HCT116 (cell line): ENCODE measurements at regions not wholly inside any gene's neighbourhood (a gene's known extent, or its start where the extent isn't known, plus 50 kb on each side); places are given as distances from the start of the nearest gene placed in this dataset.

Experiments used
- ATAC-seq: fragments of 200-7000 bp; cut with Tn5 transposase; 2 replicates; pipeline ENCODE4 v1.9.1; 2020; ENCODE audit warnings: mild to moderate bottlenecking, moderate library complexity
- BruUV-seq: library from RNA; stranded (reverse); fragments of 400-500 nt; replicated peaks from 2 replicates; lab custom pipeline; 2021; lab: Mats Ljungman, UMichigan
- CTCF ChIA-PET: fragments of 300-600 bp; sonication (Branson Sonifier 250); formaldehyde crosslinking; loops from one replicate; lab custom pipeline; 2021; ENCODE audit warnings: antibody characterized with exemption; lab: Charles Lee
- POLR2A ChIA-PET: fragments of 300-600, 350-600 bp; sonication (Branson Sonifier 250); formaldehyde crosslinking; loops from one replicate; lab custom pipeline; 2021; ENCODE audit warnings: antibody characterized with exemption; lab: Charles Lee
- RAD21 ChIA-PET, 2 experiments: fragments of 300-600 bp; sonication (Branson Sonifier 250); formaldehyde crosslinking; loops; one replicate each; lab custom pipeline; 2023; ENCODE audit warnings: low total read pairs in 2 of 2; ENCODE audit not compliant: uncharacterized antibody in 2 of 2, unreplicated experiment in 2 of 2, low non-redundant PET in 1 of 2; lab: Charles Lee
- DNase-seq: peaks from one replicate; pipeline ENCODE4 v3.0.0-alpha.2; 2010; ENCODE audit warnings: low read depth, low spot score
- H2AFZ ChIP-seq: fragments of 200-600 bp; shearing (Covaris generic), sonication (generic); 2 replicates; pipeline ENCODE4 v1.6.1; 2017; ENCODE audit warnings: low read depth, mixed run types, mixed read lengths, antibody characterized with exemption, low read length; ENCODE audit not compliant: poor library complexity, severe bottlenecking
- H3K27ac ChIP-seq: 2 replicates; pipeline ENCODE4 v1.5.1; 2012; ENCODE audit warnings: low read depth, low read length
- H3K27me3 ChIP-seq: fragments of 200-600 bp; sonication (generic); 2 replicates; pipeline ENCODE4 v1.6.1; 2016; ENCODE audit warnings: mixed run types, low read length, mixed read lengths; ENCODE audit not compliant: insufficient read depth
- H3K36me3 ChIP-seq, 2 experiments: fragments of 200-500 bp in 1 of 2; fragments of 200-600 bp in 1 of 2; sonication (Bioruptor generic) in 1 of 2; sonication (generic) in 1 of 2; 2 replicates each; pipeline versions ENCODE4 v1.5.1 to v1.6.1; 2014 to 2016; ENCODE audit warnings: low read length in 2 of 2, inconsistent platforms in 1 of 2, mixed read lengths in 1 of 2, mixed run types in 1 of 2; ENCODE audit not compliant: insufficient read depth in 2 of 2, control insufficient read depth in 1 of 2
- H3K4me1 ChIP-seq, 2 experiments: fragments of 200-600 bp in 1 of 2; sonication (generic) in 1 of 2; 2 replicates each; pipeline versions ENCODE4 v1.5.1 to v1.6.1; 2012 to 2017; ENCODE audit warnings: low read length in 2 of 2, inconsistent platforms in 1 of 2, mild to moderate bottlenecking in 1 of 2, mixed read lengths in 1 of 2, mixed run types in 1 of 2, moderate library complexity in 1 of 2; ENCODE audit not compliant: insufficient read depth in 2 of 2, control insufficient read depth in 1 of 2
- H3K4me2 ChIP-seq: fragments of 200-600 bp; sonication (generic); 2 replicates; pipeline ENCODE4 v1.6.1; 2017; ENCODE audit warnings: mixed run types, low read length, mixed read lengths
- H3K4me3 ChIP-seq, 2 experiments: fragments of 200-600 bp in 1 of 2; sonication (generic) in 1 of 2; replicated peaks in 1 of 2; 2 replicates each; pipeline ENCODE4 v1.5.1; 2011 to 2016; ENCODE audit warnings: low read length in 2 of 2, control low read depth in 1 of 2, low read depth in 1 of 2, mild to moderate bottlenecking in 1 of 2, mixed read lengths in 1 of 2, mixed run types in 1 of 2
- H3K79me2 ChIP-seq: fragments of 200-600 bp; sonication (generic); 2 replicates; pipeline ENCODE4 v1.6.1; 2017; ENCODE audit warnings: mild to moderate bottlenecking, mixed run types, low read length, moderate library complexity, mixed read lengths; ENCODE audit not compliant: insufficient read depth
- H3K9ac ChIP-seq: fragments of 200-600 bp; sonication (generic); 2 replicates; pipeline ENCODE4 v1.6.1; 2016; ENCODE audit warnings: low read length, mixed read lengths
- H3K9me2 ChIP-seq: fragments of 200-600 bp; sonication (generic), shearing (Covaris generic); 2 replicates; pipeline ENCODE4 v1.6.1; 2017; ENCODE audit warnings: mixed run types, mild to moderate bottlenecking, moderate library complexity; ENCODE audit not compliant: insufficient read depth
- H3K9me3 ChIP-seq, 2 experiments: fragments of 200-500 bp in 1 of 2; fragments of 200-600 bp in 1 of 2; sonication (Bioruptor generic) in 1 of 2; sonication (generic) in 1 of 2; 2 replicates each; pipeline ENCODE4 v1.6.1; 2014 to 2017; ENCODE audit warnings: low read length in 2 of 2, mixed read lengths in 2 of 2, inconsistent platforms in 1 of 2, low read depth in 1 of 2, mild to moderate bottlenecking in 1 of 2, mixed run types in 1 of 2, moderate library complexity in 1 of 2; ENCODE audit not compliant: control insufficient read depth in 1 of 2, insufficient read depth in 1 of 2
- H4K20me1 ChIP-seq: fragments of 200-600 bp; sonication (generic), shearing (Covaris generic); 2 replicates; pipeline ENCODE4 v1.6.1; 2017; ENCODE audit warnings: mixed run types, mild to moderate bottlenecking, moderate library complexity; ENCODE audit not compliant: insufficient read depth
- ATF3 ChIP-seq: IDR thresholded peaks from 2 replicates; pipeline ENCODE4 v1.6.1; 2012
- CBX3 ChIP-seq: IDR thresholded peaks from 2 replicates; pipeline ENCODE4 v1.6.1; 2012; ENCODE audit warnings: low read depth
- CEBPB ChIP-seq: IDR thresholded peaks from 2 replicates; pipeline ENCODE4 v1.6.1; 2012; ENCODE audit warnings: low read depth
- EGR1 ChIP-seq: IDR thresholded peaks from 2 replicates; pipeline ENCODE4 v1.6.1; 2012; ENCODE audit warnings: low read depth
- EZH2 ChIP-seq: fragments of 200-600 bp; sonication (generic); IDR thresholded peaks from 2 replicates; pipeline ENCODE4 v1.6.1; 2017; ENCODE audit warnings: antibody characterized with exemption, mixed run types
- EZH2phosphoT487 ChIP-seq: fragments of 200-600 bp; IDR thresholded peaks from 2 replicates; pipeline ENCODE4 v1.6.1; 2018; ENCODE audit warnings: antibody characterized with exemption, borderline replicate concordance
- FOSL1 ChIP-seq: IDR thresholded peaks from 2 replicates; pipeline ENCODE4 v1.6.1; 2012; ENCODE audit warnings: low read depth
- MAX ChIP-seq: IDR thresholded peaks from 2 replicates; pipeline ENCODE4 v1.6.1; 2012
- POLR2A ChIP-seq: IDR thresholded peaks from 2 replicates; pipeline ENCODE4 v1.7.0; 2011; ENCODE audit warnings: borderline replicate concordance; ENCODE audit not compliant: insufficient read depth, insufficient read length; ENCODE audit errors: extremely low read depth
- POLR2AphosphoS5 ChIP-seq: IDR thresholded peaks from 2 replicates; pipeline ENCODE4 v1.6.1; 2011; ENCODE audit warnings: mild to moderate bottlenecking, low read depth, low read length, moderate library complexity
- SIN3A ChIP-seq: IDR thresholded peaks from 2 replicates; pipeline ENCODE4 v1.6.1; 2012; ENCODE audit warnings: low read depth
- SP1 ChIP-seq: IDR thresholded peaks from 2 replicates; pipeline ENCODE4 v1.6.1; 2012; ENCODE audit warnings: low read depth
- SRF ChIP-seq: IDR thresholded peaks from 2 replicates; pipeline ENCODE4 v1.6.1; 2012; ENCODE audit warnings: low read depth
- TCF7L2 ChIP-seq: IDR thresholded peaks from 2 replicates; pipeline ENCODE4 v1.7.0; 2011; ENCODE audit warnings: borderline replicate concordance, inconsistent platforms; ENCODE audit not compliant: insufficient read depth, insufficient read length; ENCODE audit errors: extremely low read depth
- ZBTB33 ChIP-seq: IDR thresholded peaks from 2 replicates; pipeline ENCODE4 v1.6.1; 2011; ENCODE audit warnings: mild to moderate bottlenecking, low read length, moderate library complexity; ENCODE audit not compliant: insufficient replicate concordance; ENCODE audit errors: extremely low read depth
- ZNF274 ChIP-seq: fragments of 200-500 bp; sonication (Bioruptor generic); IDR thresholded peaks from 2 replicates; pipeline ENCODE4 v1.6.1; 2014; ENCODE audit warnings: mild to moderate bottlenecking, low read depth, low read length, inconsistent platforms
- intact Hi-C: fragments of 100-400 bp; cut with micrococcal nuclease; formaldehyde crosslinking; loops from 2 replicates; pipeline ENCODE4 v1.10.0; 2022
- TF ChIP-seq, protein P1 (sequence below): IDR thresholded peaks from 2 replicates; pipeline ENCODE4 v1.6.1; 2012; ENCODE audit warnings: low read depth
- TF ChIP-seq, protein P2 (sequence below), 3 experiments: fragments of 200-600 bp in 1 of 3; sonication (generic) in 1 of 3; IDR thresholded peaks in 2 of 3; conservative IDR thresholded peaks in 1 of 3; 2 replicates each; pipeline ENCODE4 v1.5.1; 2012 to 2017; ENCODE audit warnings: low read depth in 2 of 3, low read length in 2 of 3, antibody characterized with exemption in 1 of 3, borderline replicate concordance in 1 of 3, control low read depth in 1 of 3, mild to moderate bottlenecking in 1 of 3, mixed read lengths in 1 of 3, mixed run types in 1 of 3, moderate library complexity in 1 of 3; ENCODE audit not compliant: insufficient read depth in 1 of 3

DNA sequence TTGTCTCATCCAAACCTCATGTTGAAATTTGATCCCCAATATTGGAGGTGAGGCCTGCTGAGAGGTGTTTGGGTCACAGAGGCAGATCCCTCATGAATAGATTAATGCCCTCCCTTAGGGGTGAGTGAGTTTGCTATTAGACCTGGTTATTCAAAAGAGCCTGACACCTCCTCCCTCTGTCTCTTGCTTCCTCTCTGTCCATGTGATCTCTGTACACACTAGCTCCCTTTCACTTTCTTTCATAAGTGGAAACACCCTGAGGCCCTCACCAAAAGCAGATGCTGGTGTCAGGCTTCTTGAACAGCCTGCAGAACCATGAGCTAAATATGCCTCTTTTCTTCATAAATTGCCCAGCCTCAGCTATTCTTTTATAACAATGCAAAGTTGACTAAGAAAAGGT lies 447.1 kb downstream of the MDFIC start:
- H3K79me2 ChIP-seq: no peaks in the 10 kb centered on the region
- H3K27me3 ChIP-seq: no peaks in the 10 kb centered on the region
- ATAC-seq (no peak), DNase-seq (no peak)
- ChIA-PET POLR2A (no interaction called here), RAD21 (no interaction called here), CTCF (no interaction called here)
- no peaks in the 10 kb centered on the region for H3K9me2 ChIP-seq
- no peak overlapping the region for H3K27ac ChIP-seq
- no peaks in the 10 kb centered on the region for H3K9me3 ChIP-seq
- no peaks in the 10 kb centered on the region for H4K20me1 ChIP-seq
- H3K4me3 ChIP-seq: no peak overlapping the region
- H3K36me3 ChIP-seq: no peaks in the 10 kb centered on the region
- H3K4me1 ChIP-seq: no peaks in the 10 kb centered on the region
- no peak overlapping the region for H3K4me2 ChIP-seq
- TF ChIP-seq ZBTB33: no peak
- TF ChIP-seq ATF3: no peak
- TF ChIP-seq EZH2phosphoT487: no peak
- TF ChIP-seq, protein P1, sequence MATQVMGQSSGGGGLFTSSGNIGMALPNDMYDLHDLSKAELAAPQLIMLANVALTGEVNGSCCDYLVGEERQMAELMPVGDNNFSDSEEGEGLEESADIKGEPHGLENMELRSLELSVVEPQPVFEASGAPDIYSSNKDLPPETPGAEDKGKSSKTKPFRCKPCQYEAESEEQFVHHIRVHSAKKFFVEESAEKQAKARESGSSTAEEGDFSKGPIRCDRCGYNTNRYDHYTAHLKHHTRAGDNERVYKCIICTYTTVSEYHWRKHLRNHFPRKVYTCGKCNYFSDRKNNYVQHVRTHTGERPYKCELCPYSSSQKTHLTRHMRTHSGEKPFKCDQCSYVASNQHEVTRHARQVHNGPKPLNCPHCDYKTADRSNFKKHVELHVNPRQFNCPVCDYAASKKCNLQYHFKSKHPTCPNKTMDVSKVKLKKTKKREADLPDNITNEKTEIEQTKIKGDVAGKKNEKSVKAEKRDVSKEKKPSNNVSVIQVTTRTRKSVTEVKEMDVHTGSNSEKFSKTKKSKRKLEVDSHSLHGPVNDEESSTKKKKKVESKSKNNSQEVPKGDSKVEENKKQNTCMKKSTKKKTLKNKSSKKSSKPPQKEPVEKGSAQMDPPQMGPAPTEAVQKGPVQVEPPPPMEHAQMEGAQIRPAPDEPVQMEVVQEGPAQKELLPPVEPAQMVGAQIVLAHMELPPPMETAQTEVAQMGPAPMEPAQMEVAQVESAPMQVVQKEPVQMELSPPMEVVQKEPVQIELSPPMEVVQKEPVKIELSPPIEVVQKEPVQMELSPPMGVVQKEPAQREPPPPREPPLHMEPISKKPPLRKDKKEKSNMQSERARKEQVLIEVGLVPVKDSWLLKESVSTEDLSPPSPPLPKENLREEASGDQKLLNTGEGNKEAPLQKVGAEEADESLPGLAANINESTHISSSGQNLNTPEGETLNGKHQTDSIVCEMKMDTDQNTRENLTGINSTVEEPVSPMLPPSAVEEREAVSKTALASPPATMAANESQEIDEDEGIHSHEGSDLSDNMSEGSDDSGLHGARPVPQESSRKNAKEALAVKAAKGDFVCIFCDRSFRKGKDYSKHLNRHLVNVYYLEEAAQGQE: no peak
- TF ChIP-seq POLR2AphosphoS5: no peak
- TF ChIP-seq SP1: no peak
- no peak for TF ChIP-seq POLR2A
- no peak for TF ChIP-seq ZNF274
- no peak for TF ChIP-seq SIN3A
- no peak for TF ChIP-seq CEBPB
- no peak for TF ChIP-seq TCF7L2
- no peak for TF ChIP-seq EZH2
- TF ChIP-seq EGR1: no peak
- TF ChIP-seq, protein P2, sequence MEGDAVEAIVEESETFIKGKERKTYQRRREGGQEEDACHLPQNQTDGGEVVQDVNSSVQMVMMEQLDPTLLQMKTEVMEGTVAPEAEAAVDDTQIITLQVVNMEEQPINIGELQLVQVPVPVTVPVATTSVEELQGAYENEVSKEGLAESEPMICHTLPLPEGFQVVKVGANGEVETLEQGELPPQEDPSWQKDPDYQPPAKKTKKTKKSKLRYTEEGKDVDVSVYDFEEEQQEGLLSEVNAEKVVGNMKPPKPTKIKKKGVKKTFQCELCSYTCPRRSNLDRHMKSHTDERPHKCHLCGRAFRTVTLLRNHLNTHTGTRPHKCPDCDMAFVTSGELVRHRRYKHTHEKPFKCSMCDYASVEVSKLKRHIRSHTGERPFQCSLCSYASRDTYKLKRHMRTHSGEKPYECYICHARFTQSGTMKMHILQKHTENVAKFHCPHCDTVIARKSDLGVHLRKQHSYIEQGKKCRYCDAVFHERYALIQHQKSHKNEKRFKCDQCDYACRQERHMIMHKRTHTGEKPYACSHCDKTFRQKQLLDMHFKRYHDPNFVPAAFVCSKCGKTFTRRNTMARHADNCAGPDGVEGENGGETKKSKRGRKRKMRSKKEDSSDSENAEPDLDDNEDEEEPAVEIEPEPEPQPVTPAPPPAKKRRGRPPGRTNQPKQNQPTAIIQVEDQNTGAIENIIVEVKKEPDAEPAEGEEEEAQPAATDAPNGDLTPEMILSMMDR (IDR thresholded peaks at IDR 0.05 in 2 of 3, conservative IDR thresholded peaks at IDR 0.05 in 1 of 3; ENCODE audit: borderline replicate concordance in 1 of 3, insufficient read depth in 1 of 3, low read depth in 2 of 3, low read length in 2 of 3): no peak
- TF ChIP-seq CBX3: no peak
- TF ChIP-seq SRF: no peak
- TF ChIP-seq MAX: no peak
- TF ChIP-seq FOSL1: no peak
- peak overlapping the region; percentile 46 for H2AFZ ChIP-seq
- intact Hi-C loops: no loop called here
- H3K9ac ChIP-seq: no peak overlapping the region
- no TSS peak for BruUV-seq
